MM.1S (cell line): ENCODE measurements at regions not wholly inside any gene's neighbourhood (a gene's known extent, or its start where the extent isn't known, plus 50 kb on each side); places are given as distances from the start of the nearest gene placed in this dataset.

Experiments
- DNase-seq: peaks from one replicate; pipeline ENCODE4 v3.0.0-alpha.2; 2015
- H2AFZ ChIP-seq: fragments of 300-600 bp; sonication (generic); 2 replicates; pipeline ENCODE4 v1.6.0; 2016; ENCODE audit warnings: antibody characterized with exemption, low read length
- H3F3A ChIP-seq: fragments of 300-600 bp; sonication (generic); 2 replicates; pipeline ENCODE4 v1.6.1; 2016; ENCODE audit warnings: mild to moderate bottlenecking, antibody characterized with exemption, low read length, moderate library complexity, mixed read lengths; ENCODE audit not compliant: insufficient read depth
- H3K27ac ChIP-seq: fragments of 300-600 bp; sonication (generic); 2 replicates; pipeline ENCODE4 v1.5.1; 2016; ENCODE audit warnings: mild to moderate bottlenecking, low read length
- H3K27me3 ChIP-seq: fragments of 300-600 bp; sonication (generic); replicated peaks from 2 replicates; pipeline ENCODE4 v1.6.0; 2016; ENCODE audit warnings: low read length; ENCODE audit not compliant: insufficient read depth
- H3K36me3 ChIP-seq: fragments of 300-600 bp; sonication (generic); replicated peaks from 2 replicates; pipeline ENCODE4 v1.6.1; 2016; ENCODE audit warnings: mild to moderate bottlenecking, low read length, mixed read lengths; ENCODE audit not compliant: insufficient read depth
- H3K4me1 ChIP-seq: fragments of 300-600 bp; sonication (generic); 2 replicates; pipeline ENCODE4 v1.6.1; 2016; ENCODE audit warnings: low read length, mixed read lengths
- H3K4me2 ChIP-seq: fragments of 300-600 bp; sonication (generic); 2 replicates; pipeline ENCODE4 v1.6.0; 2016; ENCODE audit warnings: low read depth, low read length
- H3K4me3 ChIP-seq: fragments of 300-600 bp; sonication (generic); 2 replicates; pipeline ENCODE4 v1.5.1; 2016; ENCODE audit warnings: low read length, mixed read lengths
- H3K79me2 ChIP-seq: fragments of 300-600 bp; sonication (generic); 2 replicates; pipeline ENCODE4 v1.6.1; 2016; ENCODE audit warnings: mixed run types, low read length, mixed read lengths
- H3K9ac ChIP-seq: fragments of 300-600 bp; sonication (generic); 2 replicates; pipeline ENCODE4 v1.6.1; 2016; ENCODE audit warnings: low read length, mixed read lengths
- H3K9me2 ChIP-seq: fragments of 300-600 bp; sonication (generic); replicated peaks from 2 replicates; pipeline ENCODE4 v1.6.1; 2016; ENCODE audit warnings: mild to moderate bottlenecking, low read length, mixed read lengths; ENCODE audit not compliant: insufficient read depth
- H3K9me3 ChIP-seq: fragments of 300-600 bp; sonication (generic); replicated peaks from 2 replicates; pipeline ENCODE4 v1.6.1; 2016; ENCODE audit warnings: mild to moderate bottlenecking, low read length, mixed read lengths; ENCODE audit not compliant: insufficient read depth
- H4K20me1 ChIP-seq: fragments of 300-600 bp; sonication (generic); 2 replicates; pipeline ENCODE4 v1.6.1; 2016; ENCODE audit warnings: mild to moderate bottlenecking, low read length, moderate library complexity, mixed read lengths; ENCODE audit not compliant: insufficient read depth
- EZH2 ChIP-seq: fragments of 300-600 bp; sonication (generic); optimal IDR thresholded peaks from 2 replicates; pipeline ENCODE3; 2017; ENCODE audit warnings: low read depth, mild to moderate bottlenecking, antibody characterized with exemption, low read length, mixed read lengths
- EZH2phosphoT487 ChIP-seq: fragments of 300-600 bp; sonication (generic); IDR thresholded peaks from 2 replicates; pipeline ENCODE4 v1.6.1; 2018; ENCODE audit warnings: antibody characterized with exemption, low read length
- TF ChIP-seq, protein P1 (sequence below): fragments of 300-600 bp; sonication (generic); IDR thresholded peaks from 2 replicates; pipeline ENCODE4 v1.5.1; 2016; ENCODE audit warnings: antibody characterized with exemption, low read length, mixed read lengths

- Histone ChIP-seq H3K79me2 (no peaks in the 10 kb centered on the region), H3F3A (no peaks in the 10 kb centered on the region), H3K9ac (no peak overlapping the region), H3K9me2 (no peaks in the 10 kb centered on the region), H3K27me3 (no peaks in the 10 kb centered on the region), H3K27ac (no peak overlapping the region), H3K4me3 (no peak overlapping the region), H2AFZ (no peak overlapping the region), H4K20me1 (no peaks in the 10 kb centered on the region), H3K36me3 (no peaks in the 10 kb centered on the region), H3K4me2 (no peak overlapping the region), H3K4me1 (no peaks in the 10 kb centered on the region), H3K9me3 (no peaks in the 10 kb centered on the region)
- DNase-seq: no peak
- no peak for TF ChIP-seq EZH2phosphoT487
- TF ChIP-seq EZH2: no peak
- TF ChIP-seq, protein P1, sequence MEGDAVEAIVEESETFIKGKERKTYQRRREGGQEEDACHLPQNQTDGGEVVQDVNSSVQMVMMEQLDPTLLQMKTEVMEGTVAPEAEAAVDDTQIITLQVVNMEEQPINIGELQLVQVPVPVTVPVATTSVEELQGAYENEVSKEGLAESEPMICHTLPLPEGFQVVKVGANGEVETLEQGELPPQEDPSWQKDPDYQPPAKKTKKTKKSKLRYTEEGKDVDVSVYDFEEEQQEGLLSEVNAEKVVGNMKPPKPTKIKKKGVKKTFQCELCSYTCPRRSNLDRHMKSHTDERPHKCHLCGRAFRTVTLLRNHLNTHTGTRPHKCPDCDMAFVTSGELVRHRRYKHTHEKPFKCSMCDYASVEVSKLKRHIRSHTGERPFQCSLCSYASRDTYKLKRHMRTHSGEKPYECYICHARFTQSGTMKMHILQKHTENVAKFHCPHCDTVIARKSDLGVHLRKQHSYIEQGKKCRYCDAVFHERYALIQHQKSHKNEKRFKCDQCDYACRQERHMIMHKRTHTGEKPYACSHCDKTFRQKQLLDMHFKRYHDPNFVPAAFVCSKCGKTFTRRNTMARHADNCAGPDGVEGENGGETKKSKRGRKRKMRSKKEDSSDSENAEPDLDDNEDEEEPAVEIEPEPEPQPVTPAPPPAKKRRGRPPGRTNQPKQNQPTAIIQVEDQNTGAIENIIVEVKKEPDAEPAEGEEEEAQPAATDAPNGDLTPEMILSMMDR: no peak
Measured at GRCh38 chr5:167771571-167771970, 519.9 kb upstream of the WWC1 start.

GRCh38 chr5:167773668-167774301 is 517.7 kb upstream of the WWC1 start:
- H3K4me2 ChIP-seq: no peak overlapping the region
- no peak for DNase-seq
- no peaks in the 10 kb centered on the region for H3K9me2 ChIP-seq
- no peaks in the 10 kb centered on the region for H3K79me2 ChIP-seq
- TF ChIP-seq EZH2: no peak
- TF ChIP-seq, protein P1: no peak
- no peak for TF ChIP-seq EZH2phosphoT487
- H2AFZ ChIP-seq: no peak overlapping the region
- no peak overlapping the region for H3K4me3 ChIP-seq
- H4K20me1 ChIP-seq: no peaks in the 10 kb centered on the region
- H3K36me3 ChIP-seq: no peaks in the 10 kb centered on the region
- no peak overlapping the region for H3K27ac ChIP-seq
- H3K9ac ChIP-seq: no peak overlapping the region
- no peaks in the 10 kb centered on the region for H3K27me3 ChIP-seq
- no peaks in the 10 kb centered on the region for H3F3A ChIP-seq
- H3K4me1 ChIP-seq: no peaks in the 10 kb centered on the region
- no peaks in the 10 kb centered on the region for H3K9me3 ChIP-seq

DNA sequence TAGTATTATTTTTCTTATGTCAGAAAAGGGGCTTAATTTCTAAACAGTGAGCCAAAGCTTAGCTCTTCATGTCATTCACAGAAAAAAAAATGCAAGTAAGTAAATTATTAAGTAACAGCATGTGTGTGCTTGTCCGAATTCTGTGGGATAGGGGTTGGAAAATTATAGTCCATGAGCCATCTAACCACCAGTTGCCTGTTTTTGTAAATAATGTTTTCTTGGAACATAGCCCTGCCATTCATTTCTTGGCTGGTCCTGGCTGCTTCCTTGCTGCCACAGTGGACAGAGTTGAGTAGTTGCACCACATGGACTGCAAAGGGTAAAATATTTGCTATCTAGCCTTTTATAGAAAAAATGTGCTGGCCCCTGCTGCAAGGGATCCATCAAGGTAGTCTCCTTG is 513.7 kb upstream of the WWC1 start:
- no peak overlapping the region for H3K4me3 ChIP-seq
- no peak overlapping the region for H3K4me2 ChIP-seq
- no peaks in the 10 kb centered on the region for H3K79me2 ChIP-seq
- TF ChIP-seq, protein P1: no peak
- TF ChIP-seq EZH2 (no peak), EZH2phosphoT487 (no peak)
- no peaks in the 10 kb centered on the region for H4K20me1 ChIP-seq
- no peaks in the 10 kb centered on the region for H3K27me3 ChIP-seq
- H2AFZ ChIP-seq: no peak overlapping the region
- H3K27ac ChIP-seq: no peak overlapping the region
- H3K9me3 ChIP-seq: no peaks in the 10 kb centered on the region
- no peak for DNase-seq
- H3K4me1 ChIP-seq: no peaks in the 10 kb centered on the region
- H3K36me3 ChIP-seq: no peaks in the 10 kb centered on the region
- H3K9me2 ChIP-seq: no peaks in the 10 kb centered on the region
- no peak overlapping the region for H3K9ac ChIP-seq
- no peaks in the 10 kb centered on the region for H3F3A ChIP-seq
